DMS 273 (cell line): ENCODE measurements at regions not wholly inside any gene's neighbourhood (a gene's known extent, or its start where the extent isn't known, plus 50 kb on each side); places are given as distances from the start of the nearest gene placed in this dataset.
"Not testable (repeated sequence)": the region's sequence is repeated elsewhere in the genome, so short reads cannot be mapped to it uniquely, and the experiment has no call there.

Experiments
- DNase-seq: peaks from one replicate; lab custom pipeline; 2025; ENCODE audit not compliant: unreplicated experiment; lab: John Stamatoyannopoulos, UW

GRCh38 chr1:244291236-244292201 lies 160.2 kb downstream of the ADSS2 start:
- DNase-seq: no peak

- no peak for DNase-seq
These were observed 157.0 kb downstream of the ADSS2 start for GRCh38 chr1:244294599-244295224.

- no peak for DNase-seq
These were observed 155.7 kb downstream of the ADSS2 start for GRCh38 chr1:244296003-244296402.

- no peak for DNase-seq
These were observed 155.3 kb downstream of the ADSS2 start for GRCh38 chr1:244296447-244296846.

- DNase-seq: no peak
These were observed 154.6 kb downstream of the ADSS2 start for GRCh38 chr1:244297087-244297486.

DNA sequence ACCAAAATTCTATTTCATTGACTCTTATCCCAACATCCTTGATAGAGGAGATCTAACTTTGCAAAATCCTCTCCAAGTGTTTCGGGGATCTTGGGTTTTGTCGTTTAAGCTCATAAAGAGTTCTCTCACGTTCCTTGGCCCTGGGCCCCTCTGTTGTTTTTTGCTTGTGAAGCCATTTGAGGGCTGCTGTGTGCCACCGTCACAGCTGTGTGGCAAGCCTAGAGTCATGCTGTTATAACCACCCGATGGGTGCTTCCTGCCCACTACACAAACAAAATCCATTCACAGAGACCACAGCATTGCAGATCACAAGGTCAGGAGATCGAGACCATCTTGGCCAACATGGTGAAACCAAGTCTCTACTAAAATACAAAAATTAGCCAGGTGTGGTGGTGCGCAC lies 154.1 kb downstream of the ADSS2 start:
- no peak for DNase-seq

- DNase-seq: not testable (repeated sequence)
These were observed 151.7 kb downstream of the ADSS2 start for GRCh38 chr1:244300029-244300375.

DNA sequence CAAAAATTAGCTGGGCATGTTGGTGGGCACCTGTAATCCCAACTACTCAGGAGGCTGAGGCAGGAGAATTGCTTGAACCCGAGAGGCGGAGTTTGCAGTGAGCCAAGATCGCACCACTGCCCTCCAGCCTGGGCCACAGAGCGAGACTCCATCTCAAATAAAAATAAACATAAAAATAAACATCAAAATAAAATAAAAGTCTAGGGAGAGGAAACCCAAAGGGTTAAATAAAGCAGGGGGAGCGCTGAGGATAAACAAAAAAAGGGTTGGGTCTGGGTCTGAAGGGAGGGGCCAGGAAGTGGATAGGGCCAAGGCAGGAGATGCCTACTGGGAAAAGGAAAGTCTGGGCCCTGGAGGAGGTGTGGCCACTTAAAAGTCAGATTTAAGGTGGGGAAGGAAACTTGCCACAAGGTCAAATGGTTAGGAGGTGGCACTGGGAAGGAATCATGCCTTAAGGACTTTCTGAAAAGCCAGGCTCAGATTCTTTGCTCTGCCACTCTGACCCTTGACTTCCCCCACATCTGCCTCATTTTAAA lies 150.0 kb downstream of the ADSS2 start:
- no peak for DNase-seq

GRCh38 chr1:244302876-244303609 lies 148.7 kb downstream of the ADSS2 start:
- no peak for DNase-seq

DNA sequence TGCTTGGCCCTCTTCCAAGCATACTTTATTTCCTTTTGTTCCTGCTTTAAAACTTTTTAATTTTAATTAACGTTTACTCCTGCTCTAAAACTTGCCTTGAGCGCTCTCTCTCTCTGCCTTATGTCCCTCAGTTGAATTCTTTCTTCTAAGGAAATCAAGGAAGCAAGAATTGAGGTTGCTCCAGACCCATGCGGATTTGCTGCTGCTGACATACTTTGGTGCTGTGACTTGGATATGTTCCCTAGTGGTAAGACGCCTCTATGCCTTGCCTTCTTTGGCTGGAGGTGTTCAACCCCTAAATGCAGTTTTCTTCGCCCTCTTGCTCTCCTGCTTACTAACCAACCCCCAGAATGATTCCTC lies 148.1 kb downstream of the ADSS2 start:
- no peak for DNase-seq

DNA sequence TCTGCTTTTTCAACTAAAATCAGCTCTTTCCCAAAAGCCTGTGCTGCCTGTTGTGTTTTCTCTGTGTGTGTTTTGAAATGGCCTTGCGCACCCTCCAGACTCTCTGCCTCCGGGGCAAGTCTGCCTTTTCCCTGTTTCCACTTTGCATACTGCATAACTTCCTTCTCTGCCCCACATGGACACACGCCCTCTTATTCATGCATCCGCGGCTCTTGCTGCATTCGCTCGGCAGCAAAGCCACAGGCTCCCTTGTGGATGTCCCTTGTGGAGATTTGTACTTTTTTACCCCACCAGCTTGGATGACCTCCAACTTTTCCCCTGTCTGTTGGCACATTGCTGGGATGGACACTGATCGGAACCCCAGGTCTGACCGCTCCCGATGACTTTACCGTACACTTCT lies 147.6 kb downstream of the ADSS2 start:
- no peak for DNase-seq

DNA sequence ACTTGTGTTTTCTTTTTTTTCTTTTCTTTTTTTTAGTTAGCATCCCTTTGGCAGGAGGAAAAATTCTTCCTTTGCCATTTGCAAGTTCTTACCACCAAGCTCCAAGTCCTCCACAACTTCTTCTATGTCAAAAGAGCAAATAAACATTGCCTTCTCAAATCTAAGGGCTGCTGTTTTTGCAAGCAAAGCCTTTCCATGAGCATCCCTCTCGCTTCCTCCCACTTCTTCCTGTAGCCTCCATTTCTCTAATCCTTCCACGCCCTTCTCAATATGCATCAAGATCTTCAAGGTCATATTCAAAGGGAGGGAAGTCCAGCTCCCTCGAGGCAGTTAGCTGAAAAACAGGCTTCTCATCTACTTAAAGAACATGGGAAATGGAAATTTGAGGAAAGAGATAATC lies 147.1 kb downstream of the ADSS2 start:
- no peak for DNase-seq

DNA sequence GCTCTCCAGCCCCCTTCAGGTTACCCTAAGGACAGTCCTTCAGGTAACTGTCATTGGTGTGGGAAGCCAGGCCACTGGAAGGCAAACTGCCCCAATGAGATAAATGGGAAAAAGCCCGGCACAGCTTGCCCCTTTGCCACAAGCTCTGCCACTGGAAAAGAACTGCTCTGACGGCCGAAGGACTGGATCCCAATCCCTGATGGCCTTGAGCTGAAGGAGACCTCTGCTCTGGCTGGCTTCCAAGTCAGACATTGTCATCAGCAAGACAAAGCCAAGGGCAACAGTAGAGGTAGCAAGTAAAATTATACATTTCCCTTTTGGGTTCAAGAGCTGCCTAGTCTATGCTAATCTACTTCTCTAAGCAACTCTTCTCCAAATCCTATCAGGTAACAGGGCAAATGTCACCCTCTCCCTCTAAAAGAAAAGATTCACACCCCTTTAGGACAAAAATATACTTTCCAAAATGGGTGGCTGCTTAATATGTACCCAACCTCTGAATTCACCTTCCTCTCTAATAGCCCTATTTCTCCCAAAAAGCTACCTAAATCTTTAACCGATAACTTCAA lies 145.8 kb downstream of the ADSS2 start:
- no peak for DNase-seq

GRCh38 chr1:244306544-244306943 lies 145.2 kb downstream of the ADSS2 start:
- DNase-seq: no peak

- DNase-seq: not testable (repeated sequence)
These were observed 142.5 kb downstream of the ADSS2 start for GRCh38 chr1:244309191-244309590.

GRCh38 chr1:244311784-244312532 lies 139.8 kb downstream of the ADSS2 start:
- no peak for DNase-seq

DNA sequence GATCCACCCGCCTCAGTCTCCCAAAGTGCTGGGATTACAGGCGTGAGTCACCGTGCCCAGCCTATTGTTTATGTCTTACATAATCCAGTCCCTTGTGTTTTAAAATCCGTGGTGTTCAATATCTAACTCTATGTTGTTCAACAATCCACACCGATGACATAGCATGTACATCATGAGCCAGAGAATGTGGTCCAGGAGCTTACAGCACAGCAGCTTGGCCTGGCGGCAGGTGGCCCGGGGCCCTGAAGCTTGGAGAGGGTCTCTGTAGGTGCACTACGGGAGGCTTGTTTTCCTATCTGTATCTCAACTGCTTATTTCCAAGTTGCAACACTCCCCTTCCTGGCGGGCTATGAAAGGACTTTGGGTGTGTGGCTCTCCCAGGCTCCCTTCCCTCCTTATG lies 138.4 kb downstream of the ADSS2 start:
- DNase-seq: no peak

DNA sequence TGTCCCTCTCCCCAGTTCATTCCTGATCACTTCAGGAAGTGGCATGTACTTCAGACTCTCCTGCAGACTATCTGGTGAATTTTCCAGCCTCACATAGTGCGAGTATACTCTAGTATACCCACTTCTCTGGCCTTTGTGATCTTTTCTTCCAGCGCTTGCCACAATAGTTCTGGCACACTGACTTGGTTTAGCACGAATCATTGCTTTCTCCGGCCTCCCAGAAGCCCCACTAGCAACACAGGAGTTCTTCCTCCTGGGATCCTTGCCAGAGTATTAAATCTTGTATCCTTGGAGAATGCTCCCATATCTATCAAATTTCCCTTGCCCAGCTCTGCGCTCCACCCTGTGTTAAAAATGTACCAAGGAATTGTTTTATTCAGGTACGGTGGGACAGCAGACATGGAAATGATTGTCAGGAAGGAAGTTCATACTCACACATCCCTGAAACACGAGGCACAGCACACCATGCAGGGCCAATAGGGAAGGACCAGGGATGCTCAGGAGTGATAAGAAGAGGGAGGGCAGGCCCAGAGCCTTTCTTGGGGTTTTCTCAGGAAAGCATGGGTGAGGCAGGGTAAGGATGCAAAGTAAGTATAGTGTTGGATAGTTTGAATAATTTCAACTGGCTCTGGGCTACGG lies 136.7 kb downstream of the ADSS2 start:
- DNase-seq: no peak

- DNase-seq: no peak
These were observed 135.7 kb downstream of the ADSS2 start for GRCh38 chr1:244315996-244316395.

DNA sequence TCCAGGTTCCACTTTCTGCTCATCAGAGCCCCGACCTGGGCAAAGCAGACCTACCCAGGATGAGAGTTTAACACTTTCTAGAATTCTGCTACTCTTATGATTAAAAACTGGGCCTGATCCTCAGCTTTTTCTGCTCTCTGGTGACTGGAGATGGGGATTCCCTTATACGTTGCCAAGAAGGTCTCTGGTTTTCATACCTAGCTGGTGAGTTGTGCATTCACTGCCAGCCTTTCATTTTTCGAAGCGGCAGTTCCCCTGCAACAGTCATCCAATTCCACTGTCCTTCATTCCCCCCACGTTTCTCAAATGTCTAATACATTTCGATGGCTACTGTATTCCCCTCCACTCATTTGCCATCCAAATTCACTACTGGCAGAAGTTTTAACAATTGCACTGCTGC lies 135.3 kb downstream of the ADSS2 start:
- DNase-seq: no peak
